RWPE1 (cell line): ENCODE measurements at regions not wholly inside any gene's neighbourhood (a gene's known extent, or its start where the extent isn't known, plus 50 kb on each side); places are given as distances from the start of the nearest gene placed in this dataset.
"Not testable (repeated sequence)": the region's sequence is repeated elsewhere in the genome, so short reads cannot be mapped to it uniquely, and the experiment has no call there.

Source experiments
- CTCF ChIA-PET: fragments of 350-600 bp; sonication (Branson Sonifier 250); formaldehyde crosslinking; extraction: SDS; loops from one replicate; lab custom pipeline; 2021; lab: Yijun Ruan, JAX
- POLR2A ChIA-PET: fragments of 400-600 bp; formaldehyde crosslinking; extraction: SDS; loops from one replicate; lab custom pipeline; 2020; ENCODE audit warnings: antibody characterized with exemption; ENCODE audit not compliant: low non-redundant PET; lab: Yijun Ruan, JAX
- DNase-seq: peaks from one replicate; pipeline ENCODE4 v3.0.0; 2012; ENCODE audit warnings: low spot score
- H3K27ac ChIP-seq: fragments of 450-650 bp; 2 replicates; pipeline ENCODE4 v1.5.1; 2017
- CTCF ChIP-seq: fragments of 450-650 bp; conservative IDR thresholded peaks from 2 replicates; pipeline ENCODE4 v1.5.1; 2017; ENCODE audit warnings: low read depth, mild to moderate bottlenecking

GRCh38 chr4:85127653-85128052 lies 161.2 kb upstream of the WDFY3 start:
- CTCF ChIA-PET: interaction anchor here (0.6 to 1.1 kb wide), 3 partner anchors 57 to 671 kb away, joined by 3 to 6 read pairs (median 3); no protein-coding TSS in a partner anchor
- peak; percentile 32; the same call in 1 of the 2 replicates for TF ChIP-seq CTCF
- POLR2A ChIA-PET: no interaction called here
- DNase-seq: peak; percentile 56
- no peak overlapping the region for H3K27ac ChIP-seq

GRCh38 chr4:85128246-85129204 lies 162.0 kb upstream of the WDFY3 start:
- no peak for TF ChIP-seq CTCF
- no peak for DNase-seq
- POLR2A ChIA-PET: no interaction called here
- CTCF ChIA-PET: interaction anchor here (0.7 to 1.1 kb wide), 2 partner anchors 58 to 188 kb away, joined by 3 read pairs; no protein-coding TSS in a partner anchor
- H3K27ac ChIP-seq: no peak overlapping the region

- DNase-seq, CTCF ChIA-PET, H3K27ac ChIP-seq, POLR2A ChIA-PET: not testable (repeated sequence)
Observed at GRCh38 chr4:85129354-85130125, 163.1 kb upstream of the WDFY3 start.

DNA sequence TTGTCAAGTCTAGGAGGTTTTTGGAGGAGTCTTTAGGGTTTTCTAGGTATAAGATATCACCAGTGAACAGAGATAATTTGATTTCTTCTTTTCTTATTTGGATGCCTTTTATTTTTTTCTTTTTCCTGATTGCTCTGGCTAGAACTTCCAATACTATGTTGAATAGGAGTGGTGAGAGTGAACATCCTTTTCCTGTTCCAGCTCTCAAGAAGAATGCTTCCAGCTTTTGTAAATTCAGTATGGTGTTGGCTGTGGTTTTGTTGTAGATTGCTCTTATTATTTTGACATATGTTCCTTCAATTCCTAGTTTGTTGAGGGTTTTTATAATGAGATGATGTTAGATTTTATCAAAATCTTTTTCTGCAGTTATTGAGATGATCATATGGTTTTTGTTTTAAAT lies 165.6 kb upstream of the WDFY3 start:
- POLR2A ChIA-PET: no interaction called here
- CTCF ChIA-PET: interaction anchor here (1.4 kb wide), 1 partner anchor 837 kb away, joined by 3 read pairs; no protein-coding TSS in a partner anchor

DNA sequence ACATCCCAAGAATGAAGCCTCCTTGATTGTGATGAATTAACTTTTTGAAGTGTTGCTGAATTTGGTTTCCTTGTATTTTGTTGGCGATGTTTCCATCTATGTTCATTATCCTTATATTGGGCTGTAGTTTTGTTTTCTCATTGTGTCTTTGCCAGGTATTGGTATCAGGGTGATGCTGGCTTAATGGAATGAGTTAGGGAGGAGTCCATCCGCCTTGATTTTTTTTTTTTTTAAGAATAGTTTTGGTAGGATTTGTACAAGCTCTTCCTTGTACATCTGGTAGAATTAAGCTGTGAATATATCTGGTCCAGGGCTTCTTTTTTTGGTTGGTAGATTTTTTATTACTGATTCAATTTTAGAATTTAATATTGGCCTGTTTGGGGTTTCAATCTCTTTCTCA lies 166.1 kb upstream of the WDFY3 start:
- no peak overlapping the region for H3K27ac ChIP-seq
- CTCF ChIA-PET: interaction anchor here (0.6 to 1.4 kb wide), 3 partner anchors 43 to 836 kb away, joined by 3 read pairs; no protein-coding TSS in a partner anchor
- POLR2A ChIA-PET: no interaction called here
- TF ChIP-seq CTCF: no peak
- DNase-seq: no peak

More for the DNA sequence above, 165.6 kb upstream of the WDFY3 start:
- no peak overlapping the region for H3K27ac ChIP-seq
- no peak for TF ChIP-seq CTCF
- no peak for DNase-seq

DNA sequence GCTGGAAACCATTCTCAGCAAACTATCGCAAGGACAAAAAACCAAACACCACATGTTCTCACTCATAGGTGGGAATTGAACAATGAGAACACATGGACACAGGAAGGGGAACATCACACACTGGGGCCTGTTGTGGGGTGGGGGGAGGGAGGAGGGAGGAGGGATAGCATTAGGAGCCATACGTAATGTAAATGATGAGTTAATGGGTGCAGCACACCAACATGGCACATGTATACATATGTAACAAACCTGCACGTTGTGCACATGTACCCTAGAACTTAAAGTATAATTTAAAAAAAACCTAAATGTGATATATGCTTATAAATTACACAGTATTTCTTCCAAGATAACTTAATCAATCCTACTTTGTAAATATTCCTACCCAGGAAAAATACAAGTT lies 173.3 kb upstream of the WDFY3 start:
- H3K27ac ChIP-seq, DNase-seq, CTCF ChIA-PET, POLR2A ChIA-PET: not testable (repeated sequence)

DNA sequence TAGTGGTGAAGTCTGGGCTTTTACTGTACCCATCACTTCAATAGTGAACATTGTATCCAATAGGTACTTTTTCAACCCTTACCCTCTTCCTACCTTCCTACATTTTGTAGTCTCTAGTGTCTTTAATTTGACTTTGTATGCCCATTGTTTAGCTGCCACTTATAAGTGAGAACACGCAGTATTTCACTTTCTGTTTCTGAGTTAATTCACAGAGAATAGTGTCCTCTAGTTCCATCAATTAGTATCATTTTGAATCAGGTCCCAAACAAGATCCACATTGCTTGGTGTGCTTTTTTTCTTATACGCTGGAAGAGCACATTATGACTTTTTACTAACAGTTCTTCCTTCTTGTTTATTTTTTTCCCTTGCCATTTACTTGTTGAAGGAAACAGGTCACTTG lies 176.0 kb upstream of the WDFY3 start:
- TF ChIP-seq CTCF: no peak
- ChIA-PET POLR2A (no interaction called here), CTCF (interaction anchor here (0.7 kb wide), 1 partner anchor 58 kb away, joined by 4 read pairs; no protein-coding TSS in a partner anchor)
- H3K27ac ChIP-seq: no peak overlapping the region
- DNase-seq: no peak
